Upper lobe of right lung (tissue), 1 donor: ENCODE measurements at regions not wholly inside any gene's neighbourhood (a gene's known extent, or its start where the extent isn't known, plus 50 kb on each side); places are given as distances from the start of the nearest gene placed in this dataset.

Experiments used
- ATAC-seq: fragments of 200-7000 bp; cut with Tn5 transposase; one replicate; pipeline ENCODE4 v1.9.1; 2020; ENCODE audit warnings: mild to moderate bottlenecking, moderate library complexity
- DNase-seq: peaks from one replicate; pipeline ENCODE4 v3.0.0-alpha.2; 2020
- H3K27ac ChIP-seq: fragments of 200-600 bp; one replicate; pipeline ENCODE4 v1.8.0; 2022
- H3K27me3 ChIP-seq: fragments of 200-600 bp; one replicate; pipeline ENCODE4 v1.8.0; 2022; ENCODE audit warnings: mild to moderate bottlenecking
- H3K36me3 ChIP-seq: fragments of 200-600 bp; one replicate; pipeline ENCODE4 v1.8.0; 2022
- H3K4me1 ChIP-seq: fragments of 200-600 bp; one replicate; pipeline ENCODE4 v1.8.0; 2022
- H3K4me3 ChIP-seq: fragments of 200-600 bp; one replicate; pipeline ENCODE4 v1.8.0; 2022; ENCODE audit warnings: mild to moderate bottlenecking
- H3K9me3 ChIP-seq: fragments of 200-600 bp; one replicate; pipeline ENCODE4 v1.8.0; 2022
- CTCF ChIP-seq: fragments of 200-600 bp; IDR thresholded peaks from one replicate; pipeline ENCODE4 v1.8.0; 2022; ENCODE audit warnings: antibody characterized with exemption
- intact Hi-C: fragments of 100-400 bp; cut with DNase I; formaldehyde crosslinking; loops from one replicate; pipeline ENCODE4 v1.11.0; 2022
- donor health status: DM: no; HTN: yes; CAD: no; lungs with severe emphysema.

DNA sequence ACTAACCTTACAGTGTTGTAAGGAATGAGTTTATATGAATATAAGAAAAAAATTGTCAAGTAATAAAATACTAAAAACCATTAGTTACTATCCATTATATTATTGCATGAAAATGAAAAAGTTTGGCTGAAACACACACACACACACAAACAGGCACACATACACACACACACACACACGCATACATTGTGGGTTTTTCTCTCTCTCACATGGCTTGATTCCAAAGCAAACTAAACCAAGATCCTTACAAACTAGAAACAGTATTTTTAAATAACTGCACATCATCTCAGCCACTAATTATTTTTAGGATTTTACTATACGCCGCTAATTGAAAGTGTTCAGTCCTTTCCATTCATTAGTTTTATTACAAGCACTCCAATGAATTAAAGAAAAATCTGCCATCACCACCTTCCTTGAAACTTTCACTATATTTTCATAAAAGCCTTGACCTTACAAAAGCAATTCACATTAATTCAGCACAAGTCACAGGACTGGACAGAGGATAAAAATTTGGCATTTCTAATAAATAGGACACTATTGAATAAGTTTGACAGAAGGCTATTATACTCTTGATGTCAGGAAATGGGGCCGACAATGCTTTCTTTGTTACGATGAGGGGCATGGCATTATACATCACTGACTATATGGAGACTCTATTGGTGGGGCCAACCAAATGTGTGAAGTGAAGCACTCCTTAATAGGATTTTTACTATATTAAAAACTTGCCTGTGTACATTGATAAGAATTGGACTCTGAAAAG is 187.0 kb upstream of the ESRRG start:
- intact Hi-C loops: no loop called here
- Histone ChIP-seq H3K27ac (no peak overlapping the region), H3K36me3 (no peaks in the 10 kb centered on the region), H3K4me3 (no peak overlapping the region), H3K9me3 (no peaks in the 10 kb centered on the region), H3K4me1 (no peaks in the 10 kb centered on the region), H3K27me3 (no peaks in the 10 kb centered on the region)
- no peak for TF ChIP-seq CTCF
- no peak for DNase-seq
- no peak for ATAC-seq

DNA sequence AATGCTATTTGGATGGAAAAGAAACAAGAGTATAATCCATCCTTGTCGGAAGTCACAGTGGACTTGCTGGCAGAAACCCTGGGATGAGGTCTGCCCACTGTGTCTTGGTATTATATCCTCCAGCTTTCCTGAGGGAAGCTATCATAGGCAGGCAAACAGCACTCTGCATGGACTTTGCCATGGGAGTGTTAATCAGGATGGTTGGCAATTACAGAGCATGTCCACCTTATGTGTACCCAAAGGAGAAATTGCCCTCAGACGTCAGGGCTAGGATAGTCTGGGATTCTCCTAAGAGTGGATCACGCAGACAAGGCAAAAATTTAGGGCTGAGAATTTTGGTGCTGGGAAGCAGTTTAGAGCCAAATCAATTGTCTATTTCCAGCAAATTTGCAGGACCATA is 184.9 kb upstream of the ESRRG start:
- Histone ChIP-seq H3K4me3 (no peak overlapping the region), H3K4me1 (no peaks in the 10 kb centered on the region), H3K9me3 (no peaks in the 10 kb centered on the region), H3K27me3 (no peaks in the 10 kb centered on the region), H3K36me3 (no peaks in the 10 kb centered on the region), H3K27ac (no peak overlapping the region)
- ATAC-seq (no peak), DNase-seq (no peak)
- intact Hi-C loops: no loop called here
- TF ChIP-seq CTCF: no peak

GRCh38 chr1:216907100-216907499 is 183.9 kb upstream of the ESRRG start:
- H3K4me1 ChIP-seq: no peaks in the 10 kb centered on the region
- ATAC-seq (no peak), DNase-seq (no peak)
- H3K36me3 ChIP-seq: no peaks in the 10 kb centered on the region
- no peaks in the 10 kb centered on the region for H3K27me3 ChIP-seq
- H3K27ac ChIP-seq: no peak overlapping the region
- H3K4me3 ChIP-seq: no peak overlapping the region
- H3K9me3 ChIP-seq: no peaks in the 10 kb centered on the region
- intact Hi-C loops: no loop called here
- no peak for TF ChIP-seq CTCF

- no peak for TF ChIP-seq CTCF
- Histone ChIP-seq H3K27me3 (no peaks in the 10 kb centered on the region), H3K27ac (no peak overlapping the region)
Measured at GRCh38 chr1:216905781-216906180, 182.6 kb upstream of the ESRRG start.

GRCh38 chr1:216905137-216905536 is 181.9 kb upstream of the ESRRG start:
- Histone ChIP-seq H3K9me3 (no peaks in the 10 kb centered on the region), H3K36me3 (no peaks in the 10 kb centered on the region), H3K4me1 (no peaks in the 10 kb centered on the region), H3K27ac (no peak overlapping the region), H3K4me3 (no peak overlapping the region), H3K27me3 (no peaks in the 10 kb centered on the region)
- intact Hi-C loops: no loop called here
- DNase-seq (no peak), ATAC-seq (no peak)
- TF ChIP-seq CTCF: no peak

More at GRCh38 chr1:216905781-216906180, 182.6 kb upstream of the ESRRG start:
- ATAC-seq (no peak), DNase-seq (no peak)
- no peaks in the 10 kb centered on the region for H3K36me3 ChIP-seq
- intact Hi-C loops: no loop called here
- no peaks in the 10 kb centered on the region for H3K4me1 ChIP-seq
- no peaks in the 10 kb centered on the region for H3K9me3 ChIP-seq
- no peak overlapping the region for H3K4me3 ChIP-seq

DNA sequence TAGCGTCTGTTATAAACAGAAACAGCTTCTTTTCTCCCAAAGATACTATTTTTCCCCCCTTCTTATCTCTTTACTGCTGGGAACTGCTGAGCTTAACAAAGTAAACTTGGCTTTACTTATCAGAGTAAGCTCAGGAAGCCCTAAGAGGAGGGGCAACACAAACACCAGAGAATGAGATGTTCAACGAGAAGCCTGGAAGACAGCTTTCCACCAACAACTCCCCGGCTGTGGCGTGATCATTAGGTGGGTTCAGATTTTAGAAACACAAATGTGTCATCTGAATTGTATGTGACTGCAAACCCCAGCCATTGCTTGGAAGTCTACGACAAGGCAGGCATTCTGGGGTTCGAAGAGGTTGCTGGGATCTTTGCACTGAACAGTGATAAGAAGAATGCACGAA is 181.2 kb upstream of the ESRRG start:
- Histone ChIP-seq H3K4me1 (no peaks in the 10 kb centered on the region), H3K9me3 (no peaks in the 10 kb centered on the region), H3K27ac (no peak overlapping the region), H3K27me3 (no peaks in the 10 kb centered on the region), H3K36me3 (no peaks in the 10 kb centered on the region), H3K4me3 (no peak overlapping the region)
- intact Hi-C loops: no loop called here
- ATAC-seq (no peak), DNase-seq (no peak)
- TF ChIP-seq CTCF: no peak
